ENCODE measurements at regions not wholly inside any gene's neighbourhood (a gene's known extent, or its start where the extent isn't known, plus 50 kb on each side); places are given as distances from the start of the nearest gene placed in this dataset.
"Not testable (repeated sequence)": the region's sequence is repeated elsewhere in the genome, so short reads cannot be mapped to it uniquely, and the experiment has no call there.

DNA sequence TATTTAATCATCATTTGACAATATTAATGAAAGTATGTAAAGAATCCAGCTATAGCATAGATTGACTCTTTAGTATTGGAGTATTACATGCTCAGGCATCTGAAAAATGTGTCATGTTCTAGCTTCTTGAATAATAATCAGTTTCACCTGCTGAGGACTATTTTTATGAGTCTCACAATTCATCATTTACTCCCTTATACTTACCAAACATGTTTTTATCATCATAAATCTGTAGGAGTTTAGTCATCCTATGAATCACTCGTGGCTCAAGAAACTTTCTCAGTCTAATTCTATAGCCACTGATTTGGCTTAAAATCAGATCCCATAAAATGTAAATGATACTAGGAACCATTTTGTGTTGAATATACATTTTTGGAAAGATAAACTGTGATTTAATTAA lies 1616.1 kb downstream of the C4orf33 start:
- no peak overlapping the region for H3K4me3 ChIP-seq (ENCODE audit: low read depth, low read length)
- peak; percentile 29 for DNase-seq (ENCODE audit: low read depth)

- no peak overlapping the region for H3K4me3 ChIP-seq (ENCODE audit: low read depth, low read length)
- no peak for DNase-seq (ENCODE audit: low read depth)
Measured at GRCh38 chr4:130714006-130714405, 1618.1 kb downstream of the C4orf33 start.

DNA sequence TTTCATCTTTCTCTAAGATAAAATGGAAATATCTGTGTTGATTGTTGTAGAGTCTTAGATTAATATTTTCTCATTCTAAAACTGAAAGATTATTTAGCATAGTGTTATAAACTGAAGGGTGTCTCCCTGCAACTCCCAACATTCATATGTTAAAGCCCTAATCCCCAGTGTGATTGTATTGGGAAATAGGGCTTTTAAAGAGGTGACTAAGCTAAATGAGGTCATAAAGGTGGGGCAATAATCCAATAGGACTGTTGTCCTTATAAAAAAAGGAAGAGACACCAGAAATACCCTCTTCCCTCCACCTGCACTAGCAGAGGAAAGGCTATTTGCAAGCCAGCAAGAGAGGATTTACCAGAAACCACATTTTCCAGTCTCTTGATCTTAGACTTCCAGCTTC lies 1626.4 kb downstream of the C4orf33 start:
- no peak overlapping the region for H3K4me3 ChIP-seq (ENCODE audit: low read depth, low read length)
- no peak for DNase-seq (ENCODE audit: low read depth)

- no peak for DNase-seq (ENCODE audit: low read depth)
- H3K4me3 ChIP-seq (ENCODE audit: low read depth, low read length) = no peak overlapping the region
Measured at GRCh38 chr4:130736436-130737185, 1640.7 kb downstream of the C4orf33 start.

- H3K4me3 ChIP-seq (ENCODE audit: low read depth, low read length) = no peak overlapping the region
- no peak for DNase-seq (ENCODE audit: low read depth)
Measured at GRCh38 chr4:130738233-130738632, 1642.3 kb downstream of the C4orf33 start.

DNA sequence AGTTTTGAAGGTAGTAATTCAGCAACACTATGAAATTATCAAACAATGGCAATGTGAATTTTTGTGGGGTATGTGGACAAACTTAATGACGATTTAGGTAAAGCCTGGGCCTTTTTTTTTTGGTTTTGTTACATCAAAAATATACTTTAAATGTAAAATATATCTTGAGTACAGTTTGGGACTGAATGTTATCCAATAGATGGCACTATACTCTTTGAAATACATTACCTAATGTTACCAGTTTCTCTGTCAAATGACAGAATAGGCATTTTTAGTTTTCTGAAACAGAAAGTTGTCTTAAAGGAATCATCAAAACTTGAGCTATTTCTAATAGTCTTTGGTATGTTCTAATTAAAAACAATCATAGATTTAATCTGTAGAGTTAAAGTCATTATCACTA lies 1651.9 kb downstream of the C4orf33 start:
- no peak for DNase-seq (ENCODE audit: low read depth)
- H3K4me3 ChIP-seq (ENCODE audit: low read depth, low read length) = no peak overlapping the region

- H3K4me3 ChIP-seq (ENCODE audit: low read depth, low read length) = no peak overlapping the region
- DNase-seq (ENCODE audit: low read depth) = no peak
Measured at GRCh38 chr4:130753926-130754325, 1658.0 kb downstream of the C4orf33 start.

GRCh38 chr4:130760246-130760645 lies 1664.3 kb downstream of the C4orf33 start:
- DNase-seq (ENCODE audit: low read depth) = no peak
- H3K4me3 ChIP-seq (ENCODE audit: low read depth, low read length) = no peak overlapping the region

DNA sequence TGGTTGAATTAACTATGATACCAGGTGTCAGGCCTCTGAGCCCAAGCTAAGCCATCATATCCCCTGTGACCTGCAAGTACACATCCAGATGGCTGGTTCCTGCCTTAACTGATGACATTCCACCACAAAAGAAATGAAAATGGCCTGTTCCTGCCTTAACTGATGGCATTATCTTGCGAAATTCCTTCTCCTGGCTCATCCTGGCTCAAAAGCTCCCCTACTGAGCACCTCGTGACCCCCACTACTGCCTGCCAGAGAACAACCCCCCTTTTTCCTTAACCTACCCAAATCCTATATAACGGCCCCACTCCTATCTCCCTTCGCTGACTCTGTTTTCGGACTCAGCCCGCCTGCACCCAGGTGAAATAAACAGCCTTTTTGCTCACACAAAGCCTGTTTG lies 1671.4 kb downstream of the C4orf33 start:
- H3K4me3 ChIP-seq (ENCODE audit: low read depth, low read length); DNase-seq (ENCODE audit: low read depth): not testable (repeated sequence)

- DNase-seq (ENCODE audit: low read depth); H3K4me3 ChIP-seq (ENCODE audit: low read depth, low read length): not testable (repeated sequence)
Measured at GRCh38 chr4:130772966-130773365, 1677.0 kb downstream of the C4orf33 start.

- no peak overlapping the region for H3K4me3 ChIP-seq (ENCODE audit: low read depth, low read length)
- DNase-seq (ENCODE audit: low read depth) = no peak
Measured at GRCh38 chr4:130808492-130808891, 1712.5 kb downstream of the C4orf33 start.

- peak; percentile 32 for DNase-seq (ENCODE audit: low read depth)
Measured at GRCh38 chr4:130812117-130812765, 1716.3 kb downstream of the C4orf33 start.

GRCh38 chr4:130814896-130815295 lies 1718.9 kb downstream of the C4orf33 start:
- DNase-seq (ENCODE audit: low read depth) = no peak

More at GRCh38 chr4:130812117-130812765, 1716.3 kb downstream of the C4orf33 start:
- no peak overlapping the region for H3K4me3 ChIP-seq (ENCODE audit: low read depth, low read length)

DNA sequence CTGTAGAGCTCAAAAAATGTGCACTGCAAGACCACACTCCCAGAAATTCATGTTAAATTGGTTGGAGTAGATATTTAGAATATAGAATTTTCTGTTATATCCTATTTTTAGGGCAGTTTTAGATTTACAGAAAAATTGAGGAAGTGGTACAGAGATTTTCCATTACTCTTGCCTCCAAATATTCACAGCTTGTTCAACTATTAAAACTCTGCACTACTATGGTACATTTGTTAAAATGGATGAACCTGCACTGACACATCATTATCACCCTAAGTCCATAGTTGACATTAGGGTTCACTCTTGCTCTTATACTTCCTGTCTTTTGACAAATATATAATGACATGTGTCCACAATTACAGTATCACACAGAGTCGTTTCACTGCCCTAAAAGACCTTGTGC lies 1724.5 kb downstream of the C4orf33 start:
- DNase-seq (ENCODE audit: low read depth) = no peak
- H3K4me3 ChIP-seq (ENCODE audit: low read depth, low read length) = no peak overlapping the region

More at GRCh38 chr4:130814896-130815295, 1718.9 kb downstream of the C4orf33 start:
- H3K4me3 ChIP-seq (ENCODE audit: low read depth, low read length) = no peak overlapping the region

GRCh38 chr4:130825284-130825683 lies 1729.3 kb downstream of the C4orf33 start:
- DNase-seq (ENCODE audit: low read depth) = peak; percentile 4
- no peak overlapping the region for H3K4me3 ChIP-seq (ENCODE audit: low read depth, low read length)

DNA sequence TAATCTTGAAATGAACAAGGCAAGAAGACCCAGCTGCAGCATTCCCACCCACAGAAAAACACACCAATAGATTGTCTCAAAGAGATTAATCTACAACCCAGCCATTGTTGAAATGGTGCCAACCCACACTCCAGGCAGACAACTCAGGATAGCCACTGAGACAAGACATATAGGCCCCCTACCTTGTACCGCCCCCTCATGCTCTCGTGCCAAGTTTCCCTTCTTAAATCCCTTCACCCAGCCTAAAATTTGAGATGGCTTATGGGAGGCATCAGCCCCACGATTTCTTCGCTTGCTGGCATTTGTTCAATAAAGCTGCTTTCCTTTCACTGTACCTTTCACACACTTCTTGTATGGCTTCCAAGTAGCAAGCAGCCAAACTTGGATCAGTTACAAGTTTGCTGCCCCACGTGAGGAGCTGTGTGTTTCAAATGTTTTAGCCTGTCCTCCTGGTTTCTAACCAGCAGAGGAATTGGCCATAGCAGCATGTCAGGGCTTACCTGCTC lies 1754.1 kb downstream of the C4orf33 start:
- peak; percentile 70 for DNase-seq (ENCODE audit: low read depth)
- no peak overlapping the region for H3K4me3 ChIP-seq (ENCODE audit: low read depth, low read length)

- DNase-seq (ENCODE audit: low read depth) = no peak
- no peak overlapping the region for H3K4me3 ChIP-seq (ENCODE audit: low read depth, low read length)
Measured at GRCh38 chr4:130851107-130851506, 1755.2 kb downstream of the C4orf33 start.

DNA sequence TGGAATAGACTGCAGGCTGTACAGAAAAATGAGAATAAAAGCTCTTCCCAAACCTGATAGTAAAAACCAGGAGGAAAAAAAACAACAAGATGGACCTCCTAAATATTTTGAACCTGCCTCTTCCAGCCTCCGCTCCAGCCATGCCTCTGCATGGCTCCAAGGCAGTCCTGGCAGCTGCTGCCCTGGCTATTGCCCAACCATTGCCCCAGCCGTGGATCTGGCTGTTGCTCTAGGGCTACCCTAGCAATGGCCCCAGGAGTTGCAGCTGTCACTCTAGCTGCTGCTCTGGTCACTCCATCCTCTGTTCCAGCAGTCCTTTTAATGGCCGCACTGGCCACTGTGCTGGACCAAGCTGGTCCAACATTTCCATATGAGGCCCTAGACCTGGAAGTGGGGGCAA lies 1756.0 kb downstream of the C4orf33 start:
- no peak for DNase-seq (ENCODE audit: low read depth)
- no peak overlapping the region for H3K4me3 ChIP-seq (ENCODE audit: low read depth, low read length)

GRCh38 chr4:130855533-130855932 lies 1759.6 kb downstream of the C4orf33 start:
- no peak for DNase-seq (ENCODE audit: low read depth)
- no peak overlapping the region for H3K4me3 ChIP-seq (ENCODE audit: low read depth, low read length)

- DNase-seq (ENCODE audit: low read depth) = no peak
- no peak overlapping the region for H3K4me3 ChIP-seq (ENCODE audit: low read depth, low read length)
Measured at GRCh38 chr4:130859991-130860390, 1764.0 kb downstream of the C4orf33 start.

- no peak overlapping the region for H3K4me3 ChIP-seq (ENCODE audit: low read depth, low read length)
- no peak for DNase-seq (ENCODE audit: low read depth)
Measured at GRCh38 chr4:130896920-130897319, 1801.0 kb downstream of the C4orf33 start.

Data from skeletal muscle cell (primary cell).